SK-N-MC (cell line): ENCODE measurements at regions not wholly inside any gene's neighbourhood (a gene's known extent, or its start where the extent isn't known, plus 50 kb on each side); places are given as distances from the start of the nearest gene placed in this dataset.
"Not testable (repeated sequence)": the region's sequence is repeated elsewhere in the genome, so short reads cannot be mapped to it uniquely, and the experiment has no call there.

Experiments
- EZH2 ChIP-seq: fragments of 200-600 bp; sonication (generic); IDR thresholded peaks from one replicate; pipeline ENCODE4 v1.6.1; 2017; ENCODE audit warnings: antibody characterized with exemption
- POLR2AphosphoS5 ChIP-seq: IDR thresholded peaks from 2 replicates; pipeline ENCODE4 v1.6.1; 2012; ENCODE audit warnings: mild to moderate bottlenecking, low read depth, low read length, borderline replicate concordance

- TF ChIP-seq POLR2AphosphoS5, EZH2: not testable (repeated sequence)
These were observed 242.7 kb upstream of the FAM78B start for GRCh38 chr1:166409253-166410082.
